K562 (cell line): ENCODE measurements at regions not wholly inside any gene's neighbourhood (a gene's known extent, or its start where the extent isn't known, plus 50 kb on each side); places are given as distances from the start of the nearest gene placed in this dataset.

Experiments
- ATAC-seq: fragments of 200-7000 bp; cut with Tn5 transposase; 3 replicates; pipeline ENCODE4 v1.9.1; 2020; ENCODE audit warnings: moderate library complexity
- BruUV-seq: library from RNA; stranded (reverse); fragments of 400-500 nt; replicated peaks from 2 replicates; lab custom pipeline; 2021; lab: Mats Ljungman, UMichigan
- CTCF ChIA-PET: fragments of 300-600 bp; formaldehyde crosslinking; extraction: SDS; loops from one replicate; lab custom pipeline; 2021; ENCODE audit warnings: low intra/inter-chr PET ratio; lab: Yijun Ruan, JAX
- POLR2A ChIA-PET: fragments of 300-600, 350-650 bp; sonication (Branson Sonifier 250); formaldehyde crosslinking; extraction: SDS; loops from one replicate; lab custom pipeline; 2021; ENCODE audit warnings: antibody characterized with exemption, inconsistent platforms; lab: Yijun Ruan, JAX
- DNase-seq, 4 experiments: peaks; one replicate each; pipeline versions ENCODE4 v3.0.0 to v3.0.0-alpha.2; 2011 to 2018; ENCODE audit warnings: low spot score in 3 of 4, mixed read lengths in 3 of 4; ENCODE audit errors: extremely low read depth in 1 of 4
- FAIRE-seq: peaks from 2 replicates; lab custom pipeline; 2011; peaks lifted over from hg19 to GRCh38; lab: Jason Lieb, UNC
- H2AFZ ChIP-seq: 2 replicates; pipeline ENCODE4 v1.6.0; 2011; ENCODE audit warnings: low read depth, low read length, control low read depth, inconsistent platforms
- H3K27ac ChIP-seq: fragments of 200-600 bp; 3 replicates; pipeline ENCODE4 v1.8.0; 2011; ENCODE audit warnings: low read depth, mild to moderate bottlenecking, control low read depth, inconsistent platforms, low read length, moderate library complexity, mixed read lengths; ENCODE audit errors: extremely low read depth
- H3K27me3 ChIP-seq, 2 experiments: fragments of 300-600 bp in 1 of 2; 2 replicates in 1 of 2; 3 replicates in 1 of 2; pipeline versions ENCODE4 v1.6.0 to v1.8.0; 2011; ENCODE audit warnings: inconsistent platforms in 2 of 2, low read length in 2 of 2, mild to moderate bottlenecking in 1 of 2, mixed read lengths in 1 of 2, moderate library complexity in 1 of 2; ENCODE audit not compliant: control insufficient read depth in 2 of 2, insufficient read depth in 2 of 2
- H3K36me3 ChIP-seq: fragments of 300-600 bp; 3 replicates; pipeline ENCODE4 v1.8.0; 2011; ENCODE audit warnings: mild to moderate bottlenecking, low read length, inconsistent platforms; ENCODE audit not compliant: control insufficient read depth, insufficient read depth
- H3K4me1 ChIP-seq, 2 experiments: fragments of 200-600 bp in 1 of 2; replicated peaks in 1 of 2; 2 replicates in 1 of 2; 3 replicates in 1 of 2; pipeline versions ENCODE4 v1.5.1 to v1.8.0; 2011; ENCODE audit warnings: inconsistent platforms in 2 of 2, low read length in 2 of 2, mild to moderate bottlenecking in 1 of 2, mixed read lengths in 1 of 2, moderate library complexity in 1 of 2; ENCODE audit not compliant: control insufficient read depth in 2 of 2, insufficient read depth in 2 of 2
- H3K4me2 ChIP-seq: 2 replicates; pipeline ENCODE4 v1.6.1; 2011; ENCODE audit warnings: low read length, control low read depth, inconsistent platforms, mixed read lengths; ENCODE audit not compliant: insufficient read depth
- H3K4me3 ChIP-seq: fragments of 200-600 bp; sonication (generic), shearing (Covaris generic); 2 replicates; pipeline ENCODE4 v1.5.1; 2016; ENCODE audit warnings: control low read depth, inconsistent platforms
- H3K79me2 ChIP-seq: fragments of 200-600 bp; 3 replicates; pipeline ENCODE4 v1.8.0; 2011; ENCODE audit warnings: low read length, inconsistent platforms; ENCODE audit not compliant: control insufficient read depth, insufficient read depth
- H3K9ac ChIP-seq, 2 experiments: 2 replicates each; pipeline versions ENCODE4 v1.6.0 to v1.6.1; 2011; ENCODE audit warnings: low read depth in 2 of 2, low read length in 2 of 2, control low read depth in 1 of 2, inconsistent platforms in 1 of 2, mild to moderate bottlenecking in 1 of 2, mixed read lengths in 1 of 2; ENCODE audit not compliant: insufficient read depth in 1 of 2
- H3K9me1 ChIP-seq: one replicate; pipeline ENCODE4 v1.6.0; 2011; ENCODE audit warnings: inconsistent platforms, mild to moderate bottlenecking, low read length, moderate library complexity; ENCODE audit not compliant: control insufficient read depth, insufficient read depth
- H3K9me3 ChIP-seq: replicated peaks from 2 replicates; pipeline ENCODE4 v1.5.1; 2011; ENCODE audit warnings: low read depth, low read length, inconsistent platforms; ENCODE audit not compliant: control insufficient read depth, insufficient read depth
- H4K20me1 ChIP-seq: replicated peaks from 2 replicates; pipeline ENCODE4 v1.6.1; 2011; ENCODE audit warnings: low read length, inconsistent platforms, mixed read lengths; ENCODE audit not compliant: control insufficient read depth, insufficient read depth
- ADNP ChIP-seq: fragments of 200-800 bp; sonication (Bioruptor generic); IDR thresholded peaks from 2 replicates; pipeline ENCODE4 v1.6.1; 2016; ENCODE audit warnings: missing genetic modification characterization, missing compliant biosample characterization
- E2F8 ChIP-seq: fragments of 450-650 bp; IDR thresholded peaks from 2 replicates; pipeline ENCODE4 v1.7.1; 2018; ENCODE audit warnings: mild to moderate bottlenecking, low read depth; ENCODE audit not compliant: partially characterized antibody
- FOXK1 ChIP-seq: sonication (generic); formaldehyde crosslinking; IDR thresholded peaks from 2 replicates; pipeline ENCODE4 v1.8.0; 2022; ENCODE audit warnings: missing genetic modification reagents, mild to moderate bottlenecking, borderline replicate concordance
- IRF9 ChIP-seq: fragments of 450-650 bp; IDR thresholded peaks from 2 replicates; pipeline ENCODE4 v1.6.1; 2016; ENCODE audit warnings: missing biosample characterization, missing genetic modification characterization
- MYBL2 ChIP-seq, 2 experiments: fragments of 450-650 bp in 1 of 2; sonication (generic) in 1 of 2; formaldehyde crosslinking in 1 of 2; IDR thresholded peaks; 2 replicates each; pipeline versions ENCODE4 v1.6.1 to v1.8.1; 2017 to 2022; ENCODE audit warnings: borderline replicate concordance in 1 of 2, inconsistent platforms in 1 of 2, low read depth in 1 of 2, mild to moderate bottlenecking in 1 of 2, missing genetic modification reagents in 1 of 2, moderate library complexity in 1 of 2
- NCOA4 ChIP-seq: fragments of 450-650 bp; IDR thresholded peaks from 2 replicates; pipeline ENCODE4 v1.6.1; 2018; ENCODE audit warnings: mild to moderate bottlenecking; ENCODE audit not compliant: partially characterized antibody
- PURB ChIP-seq: sonication (generic); formaldehyde crosslinking; IDR thresholded peaks from 2 replicates; pipeline ENCODE4 v1.9.0; 2021; ENCODE audit warnings: low read depth, mild to moderate bottlenecking, missing genetic modification reagents
- SMAD2 ChIP-seq: fragments of 150-350 bp; IDR thresholded peaks from 2 replicates; pipeline ENCODE4 v1.6.1; 2014; ENCODE audit warnings: low read depth, mild to moderate bottlenecking, low read length
- SMARCA5 ChIP-seq: fragments of 450-650 bp; IDR thresholded peaks from 2 replicates; pipeline ENCODE4 v1.6.1; 2016
- ZBTB9 ChIP-seq: fragments of 450-650 bp; formaldehyde crosslinking; IDR thresholded peaks from 2 replicates; pipeline ENCODE4 v1.4.0; 2020; ENCODE audit warnings: mild to moderate bottlenecking, moderate library complexity
- ZNF79 ChIP-seq: fragments of 250-450 bp; sonication (Bioruptor Pico); IDR thresholded peaks from 2 replicates; pipeline ENCODE4 v1.4.0; 2020; ENCODE audit warnings: low read depth, mild to moderate bottlenecking, moderate library complexity
- WGBS: fragments of 100-300 bp; shearing (Covaris generic); methylation state at CpG from one replicate; pipeline ENCODE4 v1.1.6; 2016; ENCODE audit warnings: low coverage, mixed read lengths; ENCODE audit not compliant: insufficient coverage; ENCODE audit errors: missing lambda C conversion rate; 5-methylcytosine and 5-hydroxymethylcytosine counted together
- in situ Hi-C: fragments of 300-500 bp; cut with MboI; formaldehyde crosslinking; loops from 4 replicates; pipeline ENCODE4 v1.15.0; 2018; ENCODE audit warnings: inconsistent platforms, mixed read lengths
- intact Hi-C: fragments of 100-400 bp; cut with micrococcal nuclease; formaldehyde crosslinking; loops from 2 replicates; pipeline ENCODE4 v1.14.2; 2022

GRCh38 chr16:5330058-5330457, 232.5 kb upstream of the EEF2KMT start:
- Histone ChIP-seq H3K4me3 (no peak overlapping the region), H3K9ac (no peak overlapping the region), H4K20me1 (no peaks in the 10 kb centered on the region)
- in situ Hi-C loops: no loop called here
- WGBS: 2% methylated on average over 3 of the region's 3 CpGs
- no peak for FAIRE-seq
- TF ChIP-seq ADNP (tag) (no peak), IRF9 (tag) (no peak), NCOA4 (no peak), SMARCA5 (no peak)
- TF ChIP-seq, all 486 proteins: peak for 0
- ATAC-seq (no peak), DNase-seq (no peak)
- Histone ChIP-seq H3K36me3 (no peaks in the 10 kb centered on the region), H3K27ac (no peak overlapping the region), H3K9me3 (no peaks in the 10 kb centered on the region), H3K4me2 (no peak overlapping the region), H3K27me3 (no peaks in the 10 kb centered on the region), H3K9me1 (no peaks in the 10 kb centered on the region), H3K4me1 (no peaks in the 10 kb centered on the region), H3K79me2 (no peaks in the 10 kb centered on the region), H2AFZ (no peak overlapping the region)
- ChIA-PET CTCF (no interaction called here), POLR2A (no interaction called here)
- no TSS peak for BruUV-seq
- intact Hi-C loops: no loop called here

- H3K27ac ChIP-seq: no peak overlapping the region
- H3K4me2 ChIP-seq: no peak overlapping the region
- no peak overlapping the region for H2AFZ ChIP-seq
- no peak overlapping the region for H3K4me3 ChIP-seq
- ChIA-PET CTCF (no interaction called here), POLR2A (no interaction called here)
- BruUV-seq: no TSS peak
- H3K36me3 ChIP-seq: no peaks in the 10 kb centered on the region
- no peaks in the 10 kb centered on the region for H3K79me2 ChIP-seq
- no peaks in the 10 kb centered on the region for H3K9me3 ChIP-seq
- ATAC-seq: no peak
- no peak for FAIRE-seq
- H4K20me1 ChIP-seq: 0 out of 2 replicates have a peak, but pooled peaks cover 4% of the 10 kb centered on the region
- in situ Hi-C loops: no loop called here
- intact Hi-C loops: no loop called here
- H3K27me3 ChIP-seq: no peaks in the 10 kb centered on the region
- no peak overlapping the region for H3K9ac ChIP-seq
- DNase-seq: peak; percentile 7 to 58 (median 44)
- H3K9me1 ChIP-seq: no peaks in the 10 kb centered on the region
- 0% methylated on average over 5 of the region's 5 CpGs for WGBS
- no peaks in the 10 kb centered on the region for H3K4me1 ChIP-seq
- no peak for TF ChIP-seq FOXK1 (CRISPR knock-in tag)
- no peak for TF ChIP-seq ZBTB9 (CRISPR knock-in tag)
- TF ChIP-seq ZNF79 (CRISPR knock-in tag): no peak
- no peak for TF ChIP-seq E2F8
- no peak for TF ChIP-seq PURB (CRISPR knock-in tag)
- TF ChIP-seq SMAD2: no peak
- no peak for TF ChIP-seq MYBL2 (IDR thresholded peaks at IDR 0.05; ENCODE audit: low read depth)
- TF ChIP-seq MYBL2 (CRISPR knock-in tag; IDR thresholded peaks at IDR 0.05; ENCODE audit: borderline replicate concordance): no peak
These were observed 231.0 kb upstream of the EEF2KMT start for GRCh38 chr16:5328546-5328945.
